ENCODE measurements at regions not wholly inside any gene's neighbourhood (a gene's known extent, or its start where the extent isn't known, plus 50 kb on each side); places are given as distances from the start of the nearest gene placed in this dataset.
"Not testable (repeated sequence)": the region's sequence is repeated elsewhere in the genome, so short reads cannot be mapped to it uniquely, and the experiment has no call there.

DNA sequence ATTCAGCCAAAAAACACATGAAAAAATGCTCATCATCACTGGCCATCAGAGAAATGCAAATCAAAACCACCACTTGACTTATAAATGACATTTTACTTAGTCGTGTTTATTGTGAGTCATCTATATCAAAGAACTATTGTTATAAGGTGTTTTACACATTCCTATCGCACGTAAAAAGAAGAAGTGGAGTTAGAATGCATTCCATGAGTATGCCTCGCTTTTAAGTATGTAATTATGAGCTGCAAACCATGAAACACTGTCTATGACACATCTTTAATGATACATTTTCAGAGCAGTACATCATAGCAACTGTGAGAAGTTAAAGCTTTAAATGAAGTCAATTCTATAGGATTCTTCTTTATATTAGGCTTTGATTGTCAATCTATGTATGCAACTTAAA lies 614.3 kb upstream of the ADAMTS5 start:
- DNase-seq = no peak

DNA sequence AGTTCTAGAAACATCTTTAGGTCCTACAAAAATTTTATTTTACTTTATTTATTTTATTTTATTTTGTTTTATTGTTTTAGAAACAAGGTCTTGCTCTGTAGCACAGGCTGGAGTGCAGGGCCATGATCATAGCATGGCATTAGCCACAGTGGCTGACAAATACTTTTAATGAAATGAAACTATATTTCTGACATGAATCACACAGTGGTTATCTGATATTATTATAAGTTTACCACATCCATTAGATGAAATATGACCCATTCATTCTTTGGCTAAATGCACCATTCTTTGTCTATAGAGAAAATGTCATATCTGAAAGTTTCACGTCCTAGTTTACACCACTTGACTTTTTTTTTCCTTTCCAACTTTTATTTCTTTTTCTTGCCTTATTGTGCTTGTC lies 613.4 kb upstream of the ADAMTS5 start:
- no peak for DNase-seq

DNA sequence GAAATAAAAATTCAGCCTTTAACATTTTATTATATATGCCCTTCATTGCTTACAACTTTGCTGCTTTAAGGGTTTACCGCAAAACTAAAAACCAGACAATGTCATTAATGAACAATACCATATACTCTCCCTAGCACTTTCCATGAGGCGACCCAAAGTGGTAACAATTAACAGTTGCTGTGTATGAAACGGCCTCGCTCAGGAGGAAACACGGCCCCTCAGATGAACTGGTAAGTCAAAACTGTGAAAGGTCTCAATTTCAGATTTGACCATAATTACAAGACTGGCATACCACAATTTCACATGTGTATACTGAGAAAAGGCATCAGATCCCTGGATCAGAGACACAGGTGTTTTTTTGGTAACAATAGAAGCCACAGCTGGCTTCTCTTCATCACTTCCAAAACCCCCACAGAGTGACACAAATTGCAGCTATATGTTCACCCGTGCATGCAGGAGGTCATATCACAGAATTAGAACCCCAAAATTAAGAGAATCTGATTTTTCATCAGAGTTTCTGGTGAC lies 611.9 kb upstream of the ADAMTS5 start:
- no peak for DNase-seq

GRCh38 chr21:27572696-27573095 lies 605.8 kb upstream of the ADAMTS5 start:
- DNase-seq = no peak

GRCh38 chr21:27571706-27572105 lies 604.8 kb upstream of the ADAMTS5 start:
- DNase-seq = no peak

DNA sequence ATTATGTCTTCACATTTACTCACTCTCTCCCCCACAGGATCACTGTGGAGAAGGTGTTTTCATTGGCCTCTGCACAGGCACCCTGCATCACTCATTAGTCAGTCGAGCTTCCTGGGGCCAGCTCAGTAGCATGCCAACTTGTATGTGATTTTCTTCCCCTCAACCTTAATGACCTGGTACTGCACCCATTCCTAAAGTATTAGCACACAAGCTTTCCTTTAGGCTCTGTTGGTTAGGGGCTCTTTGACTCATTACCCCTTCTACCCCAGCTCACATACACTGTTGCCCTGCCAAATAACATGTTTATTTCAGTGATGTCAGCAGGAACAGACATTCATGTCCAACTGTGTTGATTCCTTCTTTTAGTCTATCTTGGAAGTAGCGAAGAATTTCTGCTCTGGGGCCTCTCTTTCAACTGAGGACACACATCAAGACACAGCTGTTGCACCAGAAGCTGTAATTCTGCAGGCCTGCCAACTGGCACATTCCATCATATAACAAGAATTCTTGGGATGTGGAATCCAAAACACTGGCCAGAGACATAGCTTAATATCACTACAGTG lies 603.5 kb upstream of the ADAMTS5 start:
- no peak for DNase-seq

DNA sequence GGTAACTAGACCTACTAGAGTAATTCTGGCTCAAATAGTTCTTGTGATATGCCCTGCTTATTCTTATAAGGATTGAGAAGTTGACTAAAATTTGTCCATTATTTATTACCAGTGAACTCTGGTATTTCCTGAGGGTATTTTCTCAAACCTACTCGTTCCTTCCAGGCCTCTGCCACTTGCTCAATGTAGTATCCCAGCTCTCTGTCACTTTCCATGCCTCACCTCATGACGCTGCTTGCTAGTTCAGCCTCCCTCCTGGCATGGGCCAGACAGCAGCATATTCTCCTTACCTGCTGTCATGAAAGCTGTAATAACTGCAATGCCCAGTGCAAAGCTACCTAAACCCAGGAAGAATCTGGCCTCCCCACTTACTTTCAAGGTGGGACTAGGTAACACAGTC lies 602.9 kb upstream of the ADAMTS5 start:
- DNase-seq = no peak

GRCh38 chr21:27569091-27569490 lies 602.2 kb upstream of the ADAMTS5 start:
- no peak for DNase-seq

- no peak for DNase-seq
These were observed 600.5 kb upstream of the ADAMTS5 start for GRCh38 chr21:27567381-27567780.

DNA sequence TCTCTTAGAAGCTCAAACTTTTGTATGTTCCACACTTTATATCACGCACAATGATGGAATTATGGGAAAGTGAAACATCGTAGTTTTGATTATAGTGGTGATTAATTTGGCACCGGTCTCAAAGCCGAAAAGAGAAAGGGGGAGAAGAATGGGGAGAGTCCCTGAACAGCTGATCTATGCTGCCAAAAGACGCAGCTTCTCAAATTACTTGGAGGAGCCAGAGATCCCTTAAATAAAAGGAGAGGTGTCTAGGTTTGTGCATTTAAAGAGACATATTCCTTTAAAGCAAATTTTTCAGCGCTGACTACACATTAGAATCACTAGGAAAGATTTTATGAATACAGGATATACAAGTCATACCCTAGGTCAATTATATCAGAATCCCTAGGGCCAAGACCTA lies 599.6 kb upstream of the ADAMTS5 start:
- DNase-seq = no peak

- no peak for DNase-seq
These were observed 598.5 kb upstream of the ADAMTS5 start for GRCh38 chr21:27565364-27565763.

DNA sequence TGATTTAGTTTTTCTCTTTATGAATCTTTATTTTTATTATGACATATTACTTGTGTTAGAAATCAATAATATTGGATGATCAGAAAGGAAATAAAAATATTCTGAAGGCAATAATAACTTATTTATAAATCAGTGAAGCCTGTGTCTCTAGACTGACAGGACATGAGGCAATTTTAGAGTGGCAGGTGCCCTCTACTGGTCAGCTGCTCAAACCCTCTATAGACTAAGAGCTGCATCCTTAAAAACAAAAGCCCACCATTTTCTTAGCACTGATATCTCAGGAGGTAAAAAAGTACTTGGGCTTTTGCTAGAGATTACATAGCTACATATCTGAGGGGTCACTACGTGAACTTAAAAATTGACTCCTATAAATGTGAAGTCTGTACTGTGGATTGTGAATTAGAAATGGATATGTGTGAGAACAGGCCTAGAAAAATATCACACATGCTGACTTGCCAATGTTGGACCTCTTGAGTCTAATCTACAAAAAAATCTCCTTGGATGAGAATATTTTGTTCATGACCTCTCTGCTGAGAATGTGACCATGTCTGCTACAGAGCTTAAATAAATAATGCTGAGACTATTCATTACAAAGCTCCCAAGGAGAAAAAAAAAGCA lies 597.9 kb upstream of the ADAMTS5 start:
- DNase-seq = no peak

GRCh38 chr21:27562303-27562702 lies 595.4 kb upstream of the ADAMTS5 start:
- DNase-seq = no peak

DNA sequence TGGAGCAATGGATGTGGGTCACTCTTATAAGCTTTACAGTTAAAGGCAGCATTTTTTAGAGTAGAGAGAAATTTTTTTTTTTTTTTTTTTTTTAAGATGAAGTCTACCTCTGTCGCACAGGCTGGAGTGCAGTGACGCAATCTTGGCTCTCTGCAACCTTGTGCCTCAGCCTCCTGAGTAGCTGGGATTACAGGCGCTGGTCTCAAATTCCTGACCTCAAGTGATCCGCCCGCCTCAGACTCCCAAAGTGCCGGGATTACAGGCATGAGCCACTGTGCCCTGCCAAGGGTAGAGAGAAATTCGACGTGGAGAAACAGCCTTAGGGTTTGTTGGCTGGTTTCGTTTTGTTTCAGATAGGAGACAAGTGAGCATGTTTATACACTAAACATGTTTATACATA lies 594.2 kb upstream of the ADAMTS5 start:
- no peak for DNase-seq

DNA sequence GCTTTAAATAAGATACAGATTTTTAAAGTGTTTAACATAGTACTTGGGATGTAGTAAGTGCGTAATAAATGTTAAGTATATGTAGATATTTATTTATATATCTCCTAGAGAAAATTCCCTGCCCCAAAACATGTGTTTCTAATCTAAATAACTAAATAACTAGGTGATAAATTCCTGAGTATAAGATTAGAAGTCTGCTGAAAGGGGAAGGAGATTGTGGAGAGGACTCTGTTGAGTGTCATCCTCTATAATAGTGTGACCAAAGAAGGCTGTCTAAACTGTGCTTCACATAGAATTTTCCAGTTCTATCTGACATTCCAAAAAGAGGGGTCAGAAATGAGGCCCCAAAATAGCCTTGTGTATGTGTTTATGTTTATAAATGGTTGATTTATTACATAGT lies 590.5 kb upstream of the ADAMTS5 start:
- DNase-seq = no peak

DNA sequence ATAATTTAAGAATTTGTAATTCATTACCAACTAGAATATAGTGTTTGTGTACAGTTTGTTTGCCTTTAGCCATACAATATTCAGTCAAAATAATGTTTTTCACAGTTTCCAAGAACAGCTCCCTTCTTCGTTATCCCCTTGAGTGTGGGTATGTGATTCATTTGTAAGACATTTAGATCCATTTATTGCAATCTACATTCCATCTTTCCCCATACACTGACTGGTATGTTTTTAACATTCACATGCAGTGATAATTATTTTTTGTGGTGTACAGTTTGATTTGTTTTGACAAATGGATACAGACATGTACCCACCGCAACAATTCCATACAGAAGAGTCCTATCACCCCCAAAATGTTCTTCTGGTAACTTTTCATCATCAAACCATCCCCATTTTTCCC lies 589.1 kb upstream of the ADAMTS5 start:
- DNase-seq = no peak

GRCh38 chr21:27550287-27550686 lies 583.4 kb upstream of the ADAMTS5 start:
- DNase-seq = no peak

- DNase-seq = no peak
These were observed 581.6 kb upstream of the ADAMTS5 start for GRCh38 chr21:27548486-27548885.

GRCh38 chr21:27545754-27546349 lies 579.0 kb upstream of the ADAMTS5 start:
- no peak for DNase-seq

DNA sequence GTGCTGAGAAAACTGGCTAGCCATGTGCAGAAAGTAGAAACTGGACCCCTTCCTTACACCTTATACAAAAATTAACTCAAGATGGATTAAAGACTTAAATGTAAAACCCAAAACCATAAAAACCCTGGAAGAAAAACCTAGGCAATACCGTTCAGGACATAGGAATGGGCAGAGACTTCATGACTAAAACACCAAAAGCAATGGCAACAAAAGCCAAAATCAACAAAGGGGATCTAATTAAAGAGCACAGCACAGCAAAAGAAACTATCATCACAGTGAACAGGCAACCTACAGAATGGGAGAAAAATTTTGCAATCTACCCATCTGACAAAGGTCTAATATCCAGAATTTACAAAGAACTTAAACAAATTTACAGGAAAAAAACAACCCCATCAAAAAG lies 575.2 kb upstream of the ADAMTS5 start:
- not testable (repeated sequence) for DNase-seq

DNA sequence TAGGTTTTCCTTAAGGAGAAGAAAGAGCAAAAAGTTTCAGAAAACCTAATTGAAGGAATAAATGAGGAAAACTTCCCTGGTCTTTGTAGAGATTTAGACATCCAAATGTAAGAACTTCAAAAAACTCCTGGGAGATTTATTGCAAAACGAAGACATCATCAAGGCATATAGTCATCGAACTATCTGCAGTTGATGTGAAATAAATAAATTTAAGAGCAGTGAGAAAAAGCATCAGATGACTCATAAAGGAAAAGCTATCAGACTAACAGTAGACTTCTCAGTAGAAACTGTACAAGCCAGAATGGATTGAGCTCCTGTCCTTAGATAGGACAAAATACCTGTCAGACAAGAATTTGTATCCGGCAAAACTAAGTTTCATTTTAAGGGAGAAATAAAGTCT lies 569.4 kb upstream of the ADAMTS5 start:
- DNase-seq = no peak

GRCh38 chr21:27535188-27535587 lies 568.3 kb upstream of the ADAMTS5 start:
- DNase-seq = no peak

GRCh38 chr21:27534206-27534605 lies 567.3 kb upstream of the ADAMTS5 start:
- no peak for DNase-seq

GRCh38 chr21:27532076-27532475 lies 565.2 kb upstream of the ADAMTS5 start:
- DNase-seq = no peak

- no peak for DNase-seq
These were observed 561.8 kb upstream of the ADAMTS5 start for GRCh38 chr21:27528697-27529096.

Data from NCI-H2029 treated with DMSO at 0.1 percent for 48 hours (cell line).